ENCODE measurements at regions not wholly inside any gene's neighbourhood (a gene's known extent, or its start where the extent isn't known, plus 50 kb on each side); places are given as distances from the start of the nearest gene placed in this dataset.
"Not testable (repeated sequence)": the region's sequence is repeated elsewhere in the genome, so short reads cannot be mapped to it uniquely, and the experiment has no call there.

- no peak for TF ChIP-seq REST (IDR thresholded peaks at IDR 0.05; ENCODE audit: insufficient read depth in 1 of 2, low read depth in 2 of 2, low read length in 1 of 2)
- no peak for TF ChIP-seq CTCF (IDR thresholded peaks at IDR 0.05)
- TF ChIP-seq SIN3A (IDR thresholded peaks at IDR 0.05; ENCODE audit: borderline replicate concordance, insufficient read depth, low read depth, low read length) = no peak
- no peak for TF ChIP-seq TCF7L2 (IDR thresholded peaks at IDR 0.05; ENCODE audit: low read depth, low read length)
- no peak for TF ChIP-seq POLR2AphosphoS5 (IDR thresholded peaks at IDR 0.05; ENCODE audit: low read depth, low read length)
- BruUV-seq (replicated peaks) = no TSS peak
- Histone ChIP-seq H3K9me3 (ENCODE audit: control insufficient read depth, insufficient read depth, low read depth, low read length) (no peaks in the 10 kb centered on the region), H3K36me3 (ENCODE audit: control insufficient read depth, insufficient read depth, low read length) (no peaks in the 10 kb centered on the region), H3K4me3 (ENCODE audit: low read depth in 2 of 2, low read length in 2 of 2) (no peak overlapping the region), H3K27ac (ENCODE audit: low read length) (no peak overlapping the region), H3K4me1 (ENCODE audit: control insufficient read depth, insufficient read depth, low read length) (no peaks in the 10 kb centered on the region), H3K27me3 (ENCODE audit: control insufficient read depth, insufficient read depth, low read length) (no peaks in the 10 kb centered on the region)
- DNase-seq (ENCODE audit: low read depth, low spot score) (no peak), ATAC-seq (no peak)
- ChIA-PET POLR2A (no interaction called here), CTCF (no interaction called here)
- intact Hi-C loops (cut with micrococcal nuclease; ENCODE audit: unreplicated experiment) (no loop called here), in situ Hi-C loops (cut with HindIII; ENCODE audit: low pct_unique_long_range_greater_than_20kb, low sequenced_read_pairs) (no loop called here)
These were observed 184.6 kb upstream of the JUN start for GRCh38 chr1:58968360-58968952.

GRCh38 chr1:58969176-58969575 is 185.3 kb upstream of the JUN start:
- in situ Hi-C loops (cut with HindIII; ENCODE audit: low pct_unique_long_range_greater_than_20kb, low sequenced_read_pairs); H3K4me3 ChIP-seq (ENCODE audit: low read depth in 2 of 2, low read length in 2 of 2); DNase-seq (ENCODE audit: low read depth, low spot score); CTCF ChIA-PET; H3K4me1 ChIP-seq (ENCODE audit: control insufficient read depth, insufficient read depth, low read length); POLR2A ChIA-PET; H3K9me3 ChIP-seq (ENCODE audit: control insufficient read depth, insufficient read depth, low read depth, low read length); H3K36me3 ChIP-seq (ENCODE audit: control insufficient read depth, insufficient read depth, low read length); H3K27ac ChIP-seq (ENCODE audit: low read length); ATAC-seq; H3K27me3 ChIP-seq (ENCODE audit: control insufficient read depth, insufficient read depth, low read length); BruUV-seq (replicated peaks); intact Hi-C loops (cut with micrococcal nuclease; ENCODE audit: unreplicated experiment): not testable (repeated sequence)

- Histone ChIP-seq H3K9me3 (ENCODE audit: control insufficient read depth, insufficient read depth, low read depth, low read length) (no peaks in the 10 kb centered on the region), H3K27me3 (ENCODE audit: control insufficient read depth, insufficient read depth, low read length) (no peaks in the 10 kb centered on the region), H3K27ac (ENCODE audit: low read length) (no peak overlapping the region), H3K4me3 (ENCODE audit: low read depth in 2 of 2, low read length in 2 of 2) (no peak overlapping the region), H3K4me1 (ENCODE audit: control insufficient read depth, insufficient read depth, low read length) (no peaks in the 10 kb centered on the region), H3K36me3 (ENCODE audit: control insufficient read depth, insufficient read depth, low read length) (no peaks in the 10 kb centered on the region)
- no TSS peak for BruUV-seq (replicated peaks)
- in situ Hi-C loops (cut with HindIII; ENCODE audit: low pct_unique_long_range_greater_than_20kb, low sequenced_read_pairs) (no loop called here), intact Hi-C loops (cut with micrococcal nuclease; ENCODE audit: unreplicated experiment) (no loop called here)
- DNase-seq (ENCODE audit: low read depth, low spot score) (no peak), ATAC-seq (no peak)
- ChIA-PET CTCF (no interaction called here), POLR2A (no interaction called here)
- no peak for TF ChIP-seq SIN3A (IDR thresholded peaks at IDR 0.05; ENCODE audit: borderline replicate concordance, insufficient read depth, low read depth, low read length)
- TF ChIP-seq CTCF (IDR thresholded peaks at IDR 0.05) = no peak
- TF ChIP-seq TCF7L2 (IDR thresholded peaks at IDR 0.05; ENCODE audit: low read depth, low read length) = no peak
These were observed 187.8 kb upstream of the JUN start for GRCh38 chr1:58971629-58972140.
